DMS53 treated with DMSO at 0.1 percent for 48 hours (cell line): ENCODE measurements at regions not wholly inside any gene's neighbourhood (a gene's known extent, or its start where the extent isn't known, plus 50 kb on each side); places are given as distances from the start of the nearest gene placed in this dataset.

Experiments
- DNase-seq: peaks from one replicate; lab custom pipeline; 2025; ENCODE audit not compliant: unreplicated experiment; lab: John Stamatoyannopoulos, UW

GRCh38 chr16:9248162-9248561 is 156.7 kb downstream of the HAPSTR1 start:
- no peak for DNase-seq

GRCh38 chr16:9249534-9249933 is 158.1 kb downstream of the HAPSTR1 start:
- no peak for DNase-seq

GRCh38 chr16:9251026-9251425 is 159.6 kb downstream of the HAPSTR1 start:
- no peak for DNase-seq

GRCh38 chr16:9254863-9255262 is 163.4 kb downstream of the HAPSTR1 start:
- no peak for DNase-seq

GRCh38 chr16:9256196-9256595 is 164.8 kb downstream of the HAPSTR1 start:
- no peak for DNase-seq

- DNase-seq, result no peak
Observed at GRCh38 chr16:9257843-9258242, 166.4 kb downstream of the HAPSTR1 start.

GRCh38 chr16:9258423-9259051 is 167.1 kb downstream of the HAPSTR1 start:
- DNase-seq, result no peak

GRCh38 chr16:9259914-9260608 is 168.6 kb downstream of the HAPSTR1 start:
- no peak for DNase-seq

GRCh38 chr16:9260666-9261065 is 169.2 kb downstream of the HAPSTR1 start:
- no peak for DNase-seq

GRCh38 chr16:9261376-9261775 is 169.9 kb downstream of the HAPSTR1 start:
- no peak for DNase-seq

GRCh38 chr16:9262941-9263715 is 171.7 kb downstream of the HAPSTR1 start:
- no peak for DNase-seq

- no peak for DNase-seq
Observed at GRCh38 chr16:9264067-9264466, 172.6 kb downstream of the HAPSTR1 start.

GRCh38 chr16:9268446-9268845 is 177.0 kb downstream of the HAPSTR1 start:
- no peak for DNase-seq

- DNase-seq, result no peak
Observed at GRCh38 chr16:9270424-9270823, 179.0 kb downstream of the HAPSTR1 start.

GRCh38 chr16:9270941-9271340 is 179.5 kb downstream of the HAPSTR1 start:
- DNase-seq, result no peak

GRCh38 chr16:9271841-9272240 is 180.4 kb downstream of the HAPSTR1 start:
- no peak for DNase-seq

- DNase-seq, result no peak
Observed at GRCh38 chr16:9275377-9275776, 183.9 kb downstream of the HAPSTR1 start.

- DNase-seq, result no peak
Observed at GRCh38 chr16:9275816-9276354, 184.4 kb downstream of the HAPSTR1 start.

GRCh38 chr16:9279291-9280068 is 188.0 kb downstream of the HAPSTR1 start:
- DNase-seq, result no peak

- DNase-seq, result no peak
Observed at GRCh38 chr16:9280069-9280466, 188.6 kb downstream of the HAPSTR1 start.

- DNase-seq, result no peak
Observed at GRCh38 chr16:9286930-9287329, 195.5 kb downstream of the HAPSTR1 start.
